Osteocyte (in vitro differentiated cells): ENCODE measurements at regions not wholly inside any gene's neighbourhood (a gene's known extent, or its start where the extent isn't known, plus 50 kb on each side); places are given as distances from the start of the nearest gene placed in this dataset.

ENCODE experiments used
- DNase-seq: peaks from one replicate; pipeline ENCODE4 v3.0.0; 2021; ENCODE audit warnings: mixed read lengths; ENCODE audit not compliant: unreplicated experiment; ENCODE audit errors: extremely low spot score
- H3K27ac Mint-ChIP-seq: one replicate; pipeline ENCODE4 v1.8.0; 2021; ENCODE audit warnings: mild to moderate bottlenecking, mixed read lengths; ENCODE audit not compliant: unreplicated experiment
- H3K27me3 Mint-ChIP-seq: one replicate; pipeline ENCODE4 v1.8.0; 2021; ENCODE audit warnings: mixed read lengths; ENCODE audit not compliant: unreplicated experiment
- H3K36me3 Mint-ChIP-seq: one replicate; pipeline ENCODE4 v1.8.0; 2021; ENCODE audit warnings: mixed read lengths; ENCODE audit not compliant: unreplicated experiment
- H3K4me1 Mint-ChIP-seq: one replicate; pipeline ENCODE4 v1.8.0; 2021; ENCODE audit warnings: mixed read lengths; ENCODE audit not compliant: unreplicated experiment
- H3K4me3 Mint-ChIP-seq: one replicate; pipeline ENCODE4 v1.8.0; 2021; ENCODE audit warnings: mild to moderate bottlenecking, moderate library complexity, mixed read lengths; ENCODE audit not compliant: unreplicated experiment
- H3K9me3 Mint-ChIP-seq: one replicate; pipeline ENCODE4 v1.8.0; 2021; ENCODE audit warnings: mixed read lengths; ENCODE audit not compliant: unreplicated experiment
- TF ChIP-seq, protein P1 (sequence below): fragments of 200-600 bp; sonication (generic); IDR thresholded peaks from 2 replicates; pipeline ENCODE4 v1.5.0; 2021; ENCODE audit warnings: antibody characterized with exemption, mild to moderate bottlenecking, moderate library complexity

DNA sequence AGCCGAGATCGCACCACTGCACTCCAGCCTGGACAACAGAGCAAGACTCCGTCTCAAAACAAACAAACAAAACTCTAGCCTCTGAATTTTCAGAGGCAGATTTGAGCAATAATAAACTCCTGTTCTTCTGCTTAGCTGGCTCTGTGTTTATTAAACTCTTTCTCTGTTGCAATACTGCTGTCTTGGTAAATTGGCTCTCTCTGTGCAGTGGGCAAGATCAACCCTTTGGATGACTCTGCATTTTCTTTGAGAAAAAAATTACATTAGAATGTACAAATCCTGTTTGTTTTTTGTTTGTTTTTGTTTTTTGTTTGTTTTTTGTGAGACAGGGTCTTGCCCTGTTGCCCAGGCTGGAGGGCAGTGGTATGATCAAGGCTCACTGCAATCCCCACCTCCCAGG, 75.8 kb upstream of the RPH3AL start:
- Mint-ChIP-seq H3K4me1 (no peaks in the 10 kb centered on the region), H3K36me3 (no peaks in the 10 kb centered on the region), H3K27me3 (peaks cover 1% of the 10 kb centered on the region), H3K4me3 (no peak overlapping the region), H3K27ac (no peak overlapping the region), H3K9me3 (no peaks in the 10 kb centered on the region)
- TF ChIP-seq, protein P1, sequence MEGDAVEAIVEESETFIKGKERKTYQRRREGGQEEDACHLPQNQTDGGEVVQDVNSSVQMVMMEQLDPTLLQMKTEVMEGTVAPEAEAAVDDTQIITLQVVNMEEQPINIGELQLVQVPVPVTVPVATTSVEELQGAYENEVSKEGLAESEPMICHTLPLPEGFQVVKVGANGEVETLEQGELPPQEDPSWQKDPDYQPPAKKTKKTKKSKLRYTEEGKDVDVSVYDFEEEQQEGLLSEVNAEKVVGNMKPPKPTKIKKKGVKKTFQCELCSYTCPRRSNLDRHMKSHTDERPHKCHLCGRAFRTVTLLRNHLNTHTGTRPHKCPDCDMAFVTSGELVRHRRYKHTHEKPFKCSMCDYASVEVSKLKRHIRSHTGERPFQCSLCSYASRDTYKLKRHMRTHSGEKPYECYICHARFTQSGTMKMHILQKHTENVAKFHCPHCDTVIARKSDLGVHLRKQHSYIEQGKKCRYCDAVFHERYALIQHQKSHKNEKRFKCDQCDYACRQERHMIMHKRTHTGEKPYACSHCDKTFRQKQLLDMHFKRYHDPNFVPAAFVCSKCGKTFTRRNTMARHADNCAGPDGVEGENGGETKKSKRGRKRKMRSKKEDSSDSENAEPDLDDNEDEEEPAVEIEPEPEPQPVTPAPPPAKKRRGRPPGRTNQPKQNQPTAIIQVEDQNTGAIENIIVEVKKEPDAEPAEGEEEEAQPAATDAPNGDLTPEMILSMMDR = no peak
- DNase-seq = no peak

DNA sequence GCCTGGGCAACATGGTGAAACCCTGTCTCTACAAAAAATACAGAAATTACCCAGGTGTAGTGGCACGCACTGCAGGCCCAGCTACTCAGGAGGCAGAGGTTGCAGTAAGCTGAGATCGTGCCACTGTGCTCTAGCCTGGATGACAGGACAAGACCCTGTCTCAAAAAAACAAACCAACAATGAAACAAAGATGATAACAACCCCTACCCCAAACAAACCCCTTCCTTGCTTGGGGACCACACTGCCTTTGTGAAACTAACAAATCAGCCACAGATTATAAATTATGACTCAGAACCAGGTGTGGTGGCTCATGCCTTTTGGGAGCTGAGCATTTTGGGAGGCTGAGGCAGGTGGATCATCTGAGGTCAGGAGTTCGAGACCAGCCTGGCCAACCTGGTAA, 75.3 kb upstream of the RPH3AL start:
- H3K27me3 Mint-ChIP-seq = no peaks in the 10 kb centered on the region
- no peaks in the 10 kb centered on the region for H3K36me3 Mint-ChIP-seq
- no peak overlapping the region for H3K4me3 Mint-ChIP-seq
- no peak for DNase-seq
- no peaks in the 10 kb centered on the region for H3K4me1 Mint-ChIP-seq
- TF ChIP-seq, protein P1 = no peak
- no peaks in the 10 kb centered on the region for H3K9me3 Mint-ChIP-seq
- H3K27ac Mint-ChIP-seq = no peak overlapping the region

DNA sequence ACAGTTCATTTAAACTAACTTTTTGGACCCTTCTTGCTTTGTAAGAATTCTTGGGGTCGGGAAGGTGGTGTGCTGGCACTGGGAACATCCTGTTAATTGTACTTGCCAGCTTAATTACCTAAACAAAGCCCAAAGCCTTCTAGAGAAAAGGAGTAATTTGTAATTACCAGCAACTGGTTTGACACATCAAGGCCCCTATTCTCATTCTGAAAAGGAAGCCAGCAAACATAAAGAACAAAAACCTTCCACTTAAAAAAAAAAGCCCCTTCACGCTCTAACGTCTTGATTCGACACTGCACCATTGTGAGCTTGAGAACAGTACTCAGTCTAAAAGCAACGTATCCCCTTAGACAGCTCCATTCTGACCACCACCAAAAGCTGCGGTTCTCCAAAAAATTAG, 74.7 kb upstream of the RPH3AL start:
- no peaks in the 10 kb centered on the region for H3K27me3 Mint-ChIP-seq
- no peaks in the 10 kb centered on the region for H3K4me1 Mint-ChIP-seq
- H3K9me3 Mint-ChIP-seq = no peaks in the 10 kb centered on the region
- TF ChIP-seq, protein P1 = no peak
- no peak overlapping the region for H3K4me3 Mint-ChIP-seq
- no peak for DNase-seq
- H3K36me3 Mint-ChIP-seq = no peaks in the 10 kb centered on the region
- H3K27ac Mint-ChIP-seq = no peak overlapping the region

DNA sequence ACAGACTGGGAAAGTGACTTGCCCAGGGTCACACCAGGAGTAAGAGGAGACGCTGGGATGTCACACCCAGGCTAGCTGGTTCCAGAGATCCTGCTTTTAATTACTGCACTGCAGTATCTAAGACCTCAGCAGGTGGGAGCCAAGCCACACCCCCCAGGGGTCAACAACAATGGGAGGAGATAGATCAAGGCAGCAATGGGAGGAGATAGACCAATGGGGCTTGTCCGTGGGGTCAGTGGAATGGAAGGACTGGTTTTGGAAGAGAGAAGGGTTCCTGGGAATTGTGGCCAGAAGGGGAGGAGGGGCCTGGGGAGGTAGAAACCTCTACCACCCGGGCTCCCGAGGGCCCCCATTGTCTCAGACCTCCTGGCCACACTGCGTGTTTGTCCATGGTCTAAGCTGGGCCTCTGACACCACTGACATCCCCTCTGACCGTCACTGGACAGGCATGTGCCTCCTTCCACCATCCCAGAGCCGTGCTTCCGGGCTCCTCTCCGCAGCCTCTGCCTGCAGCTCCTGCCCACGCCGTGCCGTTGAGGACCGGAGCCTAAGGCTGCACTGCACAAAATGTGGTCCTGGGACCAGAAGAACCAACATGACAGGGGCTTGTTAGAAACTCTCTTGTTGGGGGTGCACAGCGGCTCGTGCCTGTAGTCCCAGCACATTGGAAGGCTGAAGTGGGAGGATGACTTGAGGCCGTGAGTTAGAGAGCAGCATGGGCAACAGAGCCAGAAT, 69.8 kb upstream of the RPH3AL start:
- Mint-ChIP-seq H3K36me3 (no peaks in the 10 kb centered on the region), H3K4me1 (no peaks in the 10 kb centered on the region), H3K27me3 (no peaks in the 10 kb centered on the region), H3K4me3 (no peak overlapping the region), H3K9me3 (no peaks in the 10 kb centered on the region), H3K27ac (no peak overlapping the region)
- DNase-seq = no peak
- TF ChIP-seq, protein P1 = no peak

DNA sequence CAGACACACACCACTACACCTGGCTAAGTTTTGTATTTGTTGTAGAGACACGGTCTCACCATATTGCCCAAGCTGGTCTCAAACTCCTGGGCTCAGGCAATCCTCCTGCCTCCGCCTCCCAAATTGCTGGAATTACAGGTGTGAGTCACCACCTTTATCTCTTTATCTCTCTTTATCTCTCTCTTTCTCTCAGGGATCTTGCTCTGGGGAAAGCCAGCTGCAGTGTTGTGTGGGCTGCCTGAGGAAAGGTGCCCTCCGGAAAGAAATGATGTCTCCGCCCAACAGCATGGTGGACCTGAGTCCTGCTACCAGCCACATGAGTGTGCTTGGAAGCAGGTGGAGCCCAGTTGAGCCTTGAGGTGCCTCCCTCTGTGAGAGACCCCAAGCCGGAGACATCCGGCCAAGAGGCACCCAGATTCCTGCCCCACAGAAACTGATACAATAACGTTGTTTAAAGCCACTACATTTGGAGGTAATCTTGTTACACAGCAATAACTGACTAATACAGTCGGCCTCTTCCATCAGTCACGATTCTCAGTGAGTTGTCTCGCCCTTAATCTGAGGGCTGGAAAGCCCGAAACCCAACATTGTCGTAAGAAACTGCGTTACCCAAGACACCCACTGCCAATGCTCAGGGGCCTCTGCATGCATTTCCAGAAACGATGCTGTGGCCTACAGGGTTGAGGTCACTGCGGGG, 68.0 kb upstream of the RPH3AL start:
- TF ChIP-seq, protein P1 = no peak
- H3K27me3 Mint-ChIP-seq = no peaks in the 10 kb centered on the region
- H3K4me1 Mint-ChIP-seq = no peaks in the 10 kb centered on the region
- no peaks in the 10 kb centered on the region for H3K36me3 Mint-ChIP-seq
- DNase-seq = no peak
- no peak overlapping the region for H3K27ac Mint-ChIP-seq
- H3K4me3 Mint-ChIP-seq = no peak overlapping the region
- H3K9me3 Mint-ChIP-seq = no peaks in the 10 kb centered on the region
